Stimulated activated CD4-positive, alpha-beta T cell treated with anti-CD3 and anti-CD28 coated beads, TNF-alpha, amount 100 ng/mL, for 1 hour (primary cell): ENCODE measurements at regions not wholly inside any gene's neighbourhood (a gene's known extent, or its start where the extent isn't known, plus 50 kb on each side); places are given as distances from the start of the nearest gene placed in this dataset.

ENCODE experiments used
- DNase-seq, 3 donors: peaks; one replicate each; pipeline ENCODE4 v3.0.0-alpha.2; 2020; ENCODE audit warnings: low read depth in 3 of 3, low spot score in 1 of 3

DNA sequence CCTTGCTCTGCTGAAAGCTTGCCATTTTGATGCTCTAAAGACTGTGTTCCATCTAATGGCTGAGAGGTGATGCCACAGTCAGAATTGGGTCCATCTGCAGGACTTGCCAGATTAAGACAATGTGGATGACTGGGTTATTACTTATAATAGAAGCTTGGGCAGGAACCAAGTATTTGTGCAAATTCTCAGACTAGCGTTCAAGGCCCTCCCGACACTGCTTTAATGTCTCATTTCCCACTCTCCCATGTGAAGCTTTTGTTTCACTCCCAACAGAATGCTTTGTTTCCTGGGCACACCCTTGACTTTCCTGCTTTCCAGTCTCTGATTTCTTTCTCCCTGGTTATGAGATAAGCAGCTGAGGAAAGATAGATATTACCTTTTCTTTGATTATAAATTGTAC lies 215.8 kb downstream of the KCNS3 start:
- DNase-seq = no peak

DNA sequence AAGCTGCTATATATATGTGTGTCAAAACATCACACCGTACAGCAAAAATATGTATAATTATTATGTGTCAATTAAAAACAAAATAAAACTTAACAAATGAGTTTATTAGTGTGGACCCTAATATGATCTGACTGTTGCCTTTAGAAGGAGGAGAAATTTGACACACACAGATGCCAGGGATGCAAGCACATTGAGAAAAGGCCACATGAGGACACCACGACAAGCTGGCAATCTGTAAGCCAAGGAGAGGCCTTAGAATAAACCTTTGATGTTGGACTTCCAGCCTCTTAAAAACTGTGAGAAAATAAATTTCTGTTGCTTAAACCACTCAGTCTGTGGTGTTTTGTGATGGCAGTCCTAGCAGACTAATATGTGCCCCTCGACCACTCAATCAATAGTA lies 214.7 kb downstream of the KCNS3 start:
- no peak for DNase-seq

DNA sequence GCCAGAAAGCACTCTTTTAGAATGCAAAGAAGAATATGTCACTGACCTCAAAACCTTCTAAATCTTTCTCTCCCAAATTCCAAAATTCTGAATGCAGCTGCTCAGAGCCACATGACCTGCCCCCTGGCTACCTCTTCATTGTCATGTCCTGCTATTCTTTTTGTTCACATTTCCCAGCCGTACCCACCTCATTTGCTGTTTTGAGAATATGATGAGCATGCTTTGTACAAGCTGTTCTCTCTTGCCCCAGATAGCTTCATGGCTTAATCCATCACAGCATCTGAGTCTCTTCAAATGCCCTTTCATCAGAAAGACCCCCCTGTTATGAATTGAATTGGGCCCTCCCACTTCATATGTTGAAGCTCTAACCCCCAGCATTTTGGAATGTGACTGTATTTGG lies 214.3 kb downstream of the KCNS3 start:
- no peak for DNase-seq

DNA sequence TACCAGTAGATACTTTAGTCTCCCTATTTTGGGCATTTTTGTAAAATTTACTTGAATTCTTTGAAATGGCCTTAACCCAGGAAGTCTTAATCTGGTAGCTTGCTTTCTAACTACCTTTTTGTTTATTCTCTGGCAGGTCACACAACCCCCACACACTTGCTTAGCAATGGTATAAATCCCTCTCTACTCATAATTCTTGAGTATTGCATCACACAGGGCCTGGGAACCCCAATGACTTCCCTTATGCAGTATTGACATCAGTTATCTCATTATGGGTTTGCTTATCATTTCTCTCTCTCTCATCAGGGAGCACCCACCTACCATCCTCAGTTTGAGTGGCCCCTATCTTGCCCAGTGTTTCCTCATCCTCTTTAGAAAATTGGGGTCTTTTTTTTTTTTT lies 207.1 kb downstream of the KCNS3 start:
- DNase-seq = no peak

DNA sequence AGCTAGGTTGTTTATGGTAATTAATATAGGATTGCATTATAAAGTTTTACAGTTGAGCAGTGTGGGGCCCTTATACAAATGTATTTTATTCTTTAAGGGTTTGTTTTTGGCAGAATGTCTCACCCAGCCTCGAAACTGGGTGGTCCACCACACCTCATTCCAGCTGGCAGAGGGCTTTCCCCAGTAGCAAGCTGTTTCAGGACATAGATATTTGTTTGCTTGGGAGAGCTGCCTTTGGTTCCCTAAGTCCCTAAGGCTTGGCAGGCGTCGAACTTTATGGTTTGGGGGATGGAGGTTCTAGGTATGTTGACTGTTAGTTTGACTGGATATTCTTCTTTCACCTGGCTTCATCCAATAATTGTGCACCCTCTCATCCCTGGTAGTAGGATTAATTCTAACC lies 205.9 kb downstream of the KCNS3 start:
- DNase-seq = no peak

DNA sequence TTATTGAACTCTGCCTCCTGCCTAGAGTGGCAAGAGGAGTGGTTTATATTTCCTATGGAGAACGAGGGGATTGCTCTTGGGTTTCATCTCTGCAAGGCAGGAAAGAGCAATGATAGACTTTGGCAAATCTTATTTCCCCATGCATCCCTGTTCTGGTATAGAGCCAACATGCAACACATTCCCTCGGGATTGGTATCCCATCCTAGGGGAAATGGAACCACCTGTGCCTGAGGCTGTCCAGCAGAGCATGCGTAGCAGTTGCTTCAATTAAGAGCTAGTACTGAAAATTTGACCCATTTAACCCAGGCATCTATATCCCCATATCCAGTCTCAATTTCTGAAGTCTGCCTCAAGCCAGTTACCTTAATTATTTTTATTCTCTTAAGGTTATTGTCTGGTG lies 205.3 kb downstream of the KCNS3 start:
- DNase-seq = no peak

DNA sequence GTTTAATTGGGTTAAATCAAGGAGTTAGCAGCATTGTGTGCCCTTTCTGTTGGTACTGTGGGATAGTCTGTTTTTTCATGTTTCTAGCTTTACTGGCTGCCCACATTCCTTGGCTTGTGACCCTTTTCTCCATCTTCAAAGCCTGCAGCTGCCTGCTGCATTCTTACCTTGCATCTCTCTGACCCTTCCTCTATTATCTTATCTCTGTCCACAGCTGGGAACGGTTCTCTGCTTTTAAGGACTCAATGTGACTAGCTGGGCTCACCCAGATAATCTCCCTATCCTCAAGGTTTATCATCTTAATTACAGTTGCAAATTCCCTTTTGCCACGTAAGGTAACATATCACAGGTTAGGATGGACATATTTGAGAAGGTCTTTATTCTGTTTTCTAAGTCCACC lies 199.7 kb downstream of the KCNS3 start:
- DNase-seq = no peak

DNA sequence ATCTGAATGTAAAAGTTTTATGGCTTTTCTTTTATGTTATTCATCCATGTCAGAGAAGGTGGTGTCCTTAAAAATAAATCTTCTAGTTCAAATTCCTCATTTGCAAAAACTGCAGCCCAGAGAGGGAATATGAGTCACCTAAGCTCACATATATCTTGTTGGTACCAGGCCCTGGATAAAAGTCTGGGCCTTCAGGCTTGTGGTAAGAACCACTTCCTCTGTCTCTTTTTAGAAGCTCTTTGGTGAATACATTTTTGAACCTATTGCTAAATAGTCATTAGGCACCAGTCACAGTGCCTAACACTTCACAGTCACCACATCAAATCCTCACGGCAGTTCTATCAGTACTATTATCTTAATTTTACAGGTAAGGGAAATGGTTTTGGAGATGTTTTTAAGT lies 199.2 kb downstream of the KCNS3 start:
- no peak for DNase-seq

DNA sequence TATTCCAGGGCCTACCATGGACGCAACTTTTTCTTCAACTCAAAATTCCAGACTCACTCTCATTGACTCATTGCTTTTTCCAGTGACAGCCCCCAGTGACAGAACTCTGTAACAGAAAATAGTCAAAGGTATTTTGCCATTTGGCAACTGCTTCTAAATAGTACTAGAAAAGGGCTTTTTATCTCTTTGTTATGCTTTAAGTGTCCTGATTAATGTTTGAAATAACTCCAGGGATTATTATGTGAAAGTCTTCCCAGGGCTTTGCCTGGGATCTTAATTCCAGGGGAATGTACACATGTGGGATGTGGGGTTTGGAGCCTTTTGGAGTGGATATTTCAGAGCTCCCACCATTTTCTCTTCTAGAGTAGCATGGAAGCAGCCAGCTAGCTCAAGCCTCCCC lies 198.8 kb downstream of the KCNS3 start:
- no peak for DNase-seq

DNA sequence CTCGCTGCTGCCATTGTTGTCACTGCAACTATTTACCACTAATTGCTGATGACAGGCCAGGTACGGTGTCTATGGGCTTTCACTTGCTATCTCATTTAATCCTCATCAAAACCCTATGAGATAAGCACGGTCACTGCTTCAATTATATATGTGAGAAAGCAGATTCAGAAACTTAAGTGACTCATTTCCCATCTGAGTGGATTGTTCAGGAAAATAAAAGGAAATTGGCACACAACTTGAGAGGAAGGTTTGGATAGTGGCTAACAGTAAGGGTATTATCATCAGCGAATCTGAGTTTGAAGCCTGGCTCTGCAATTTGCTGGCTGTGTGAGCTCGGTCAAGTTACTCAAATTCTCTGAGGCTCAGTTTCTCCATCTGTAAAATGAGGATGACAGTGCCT lies 196.0 kb downstream of the KCNS3 start:
- DNase-seq = no peak

DNA sequence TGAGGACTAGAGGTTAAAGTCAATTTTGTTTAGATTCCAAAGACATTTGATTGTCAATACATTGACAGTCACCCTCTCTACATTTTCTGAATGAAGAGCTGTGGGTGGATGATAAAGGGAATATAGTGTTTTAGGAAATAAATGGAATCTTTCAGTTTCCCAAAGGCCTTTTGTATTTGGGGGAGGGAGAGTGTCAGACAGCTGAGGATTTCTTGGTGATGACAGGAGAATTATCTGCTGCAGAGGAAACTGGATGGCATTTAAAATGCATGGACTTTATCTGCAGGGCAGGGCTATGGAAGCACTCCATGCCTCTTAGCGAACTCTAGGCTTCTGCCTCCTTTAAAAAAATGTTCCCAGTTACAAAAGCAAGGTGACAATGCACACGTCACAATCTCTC lies 195.1 kb downstream of the KCNS3 start:
- no peak for DNase-seq

DNA sequence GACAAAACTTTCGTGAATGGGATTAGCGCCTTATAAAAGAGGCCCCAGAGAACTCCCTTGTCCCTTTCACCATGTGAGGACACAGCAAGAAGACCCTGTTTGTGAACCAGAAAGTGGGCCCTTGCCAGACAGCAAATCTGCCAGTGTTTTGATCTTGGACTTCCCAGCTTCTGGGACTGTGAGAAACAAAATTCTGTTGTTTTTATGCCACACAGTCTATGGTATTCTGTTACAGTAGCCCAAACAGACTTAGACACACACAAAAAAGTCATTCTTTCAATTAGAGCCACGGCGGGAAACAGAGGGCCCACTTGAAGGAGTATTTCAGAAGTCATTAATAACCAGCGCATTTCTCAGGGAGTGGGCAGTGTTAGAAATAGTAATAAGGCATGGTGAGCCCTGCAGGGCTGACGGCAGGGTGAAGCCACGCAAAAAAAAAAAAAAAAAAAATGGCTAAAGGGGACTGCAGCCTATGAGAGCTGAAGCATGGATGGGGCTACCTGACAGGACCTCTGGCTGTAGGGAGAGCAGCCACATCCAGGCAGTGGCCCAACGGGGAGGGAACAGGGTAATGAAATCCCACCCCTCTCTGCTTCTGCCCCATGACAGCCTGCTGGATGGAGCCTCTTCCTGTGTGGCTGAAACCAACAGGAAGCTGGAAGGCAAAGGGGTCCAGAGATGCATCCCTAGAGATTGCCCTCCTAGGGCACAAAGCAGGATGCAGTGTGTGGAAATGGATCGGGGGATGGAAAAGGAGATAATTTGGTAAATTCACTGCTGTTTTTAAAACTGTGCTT lies 189.3 kb downstream of the KCNS3 start:
- DNase-seq = no peak

DNA sequence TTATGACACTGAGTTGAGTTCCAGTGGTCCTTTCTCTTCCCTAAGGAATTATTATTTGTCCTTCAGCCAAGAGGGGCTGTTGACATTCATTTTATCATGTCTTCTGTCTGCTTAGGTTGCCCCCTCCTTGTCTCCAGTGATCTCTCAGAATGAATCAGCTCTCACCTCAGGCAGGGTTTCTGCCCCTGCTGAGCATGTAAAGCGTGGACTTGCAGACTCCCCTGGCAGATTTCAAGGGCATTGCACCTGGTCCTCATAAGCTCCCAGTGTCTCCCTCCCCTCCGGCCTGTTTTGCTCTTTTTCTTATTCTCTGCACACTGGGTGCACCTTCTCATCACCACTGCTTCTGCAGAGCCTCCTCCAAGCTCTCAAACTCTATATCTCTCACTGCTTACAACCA lies 188.4 kb downstream of the KCNS3 start:
- no peak for DNase-seq

DNA sequence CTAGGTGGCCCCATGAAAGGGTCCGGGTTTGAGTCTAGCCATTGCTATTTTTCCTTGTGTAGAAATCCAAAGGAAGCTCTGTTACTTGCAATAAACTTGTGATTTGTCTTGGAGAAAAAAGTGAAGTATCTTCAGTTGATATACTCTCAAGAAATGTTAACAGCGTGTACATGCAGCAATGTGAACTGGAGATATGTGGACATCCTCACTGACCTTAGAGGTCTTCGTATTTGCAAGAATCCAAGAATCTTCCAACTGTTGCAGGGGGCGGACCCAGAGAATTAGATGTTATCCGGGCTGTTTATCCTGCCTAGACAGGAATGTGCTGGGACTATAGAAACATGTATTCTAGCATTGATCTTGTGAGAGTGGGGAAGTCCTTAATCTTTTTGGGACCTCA lies 187.6 kb downstream of the KCNS3 start:
- no peak for DNase-seq

DNA sequence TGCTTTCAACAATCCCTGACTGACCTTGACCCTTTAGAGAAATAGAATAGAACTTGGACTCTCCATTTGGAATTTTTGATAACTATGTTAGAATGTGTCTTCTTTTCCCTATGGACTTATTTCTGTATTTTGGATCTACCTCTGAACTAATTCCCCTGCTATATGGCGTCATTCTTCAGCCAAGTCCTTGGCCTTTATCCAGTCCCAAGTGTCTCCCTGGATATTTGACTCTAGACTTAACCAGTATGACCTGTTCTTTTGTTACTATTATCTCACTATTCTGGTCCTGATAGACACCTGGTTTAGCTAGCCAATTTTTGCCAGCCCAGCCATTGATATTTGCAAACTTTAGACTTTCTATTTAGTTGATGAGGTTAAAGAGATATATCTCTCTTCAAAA lies 186.8 kb downstream of the KCNS3 start:
- DNase-seq = no peak

DNA sequence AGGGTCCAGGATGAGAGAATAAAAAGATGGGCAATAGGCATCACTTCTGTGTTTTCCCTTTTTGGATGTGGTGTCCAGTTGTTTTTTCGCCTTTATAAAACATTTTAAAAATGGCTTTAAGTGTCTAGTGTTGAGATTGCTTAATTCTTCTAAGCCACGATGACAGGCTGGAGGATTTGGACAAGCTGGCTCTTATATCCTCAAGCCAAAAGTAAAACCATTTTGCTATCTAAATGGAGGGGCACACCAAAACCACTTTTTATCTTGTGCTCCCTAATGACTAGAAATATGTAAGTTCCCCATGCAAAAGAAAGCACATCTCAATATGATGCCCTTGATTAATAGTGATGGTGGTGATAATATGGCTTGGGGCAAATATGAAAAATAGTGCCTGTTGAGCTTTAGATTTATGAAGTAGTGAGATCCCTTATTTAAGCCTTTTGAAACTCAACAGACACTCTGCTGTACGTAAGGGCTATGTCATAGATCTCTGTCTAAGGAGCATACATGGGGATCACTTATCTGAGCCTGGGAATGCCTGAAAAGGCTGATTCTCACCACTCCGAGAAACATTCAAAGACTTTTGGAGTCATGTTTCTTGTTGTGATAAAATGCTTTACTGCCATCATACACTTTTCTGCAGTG lies 185.5 kb downstream of the KCNS3 start:
- no peak for DNase-seq

DNA sequence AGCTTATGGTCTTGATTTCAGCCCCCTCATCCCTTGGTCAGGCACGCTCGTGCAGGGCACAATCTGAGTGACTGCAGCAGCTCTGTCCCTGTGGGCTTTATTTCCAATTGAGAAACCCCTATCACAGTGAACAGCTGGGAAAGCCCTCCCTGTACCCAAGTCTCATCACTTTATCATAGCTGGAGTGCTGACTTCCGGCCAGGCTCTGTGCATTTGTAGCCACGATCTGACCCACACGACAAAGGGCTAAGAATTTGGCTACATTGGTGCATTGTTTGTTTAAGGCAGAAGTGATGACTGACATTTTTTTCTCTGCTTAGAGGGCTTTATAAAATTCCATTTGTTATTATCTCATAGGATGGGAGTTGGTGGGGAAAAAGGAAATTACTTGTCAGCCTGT lies 184.4 kb downstream of the KCNS3 start:
- DNase-seq = no peak

DNA sequence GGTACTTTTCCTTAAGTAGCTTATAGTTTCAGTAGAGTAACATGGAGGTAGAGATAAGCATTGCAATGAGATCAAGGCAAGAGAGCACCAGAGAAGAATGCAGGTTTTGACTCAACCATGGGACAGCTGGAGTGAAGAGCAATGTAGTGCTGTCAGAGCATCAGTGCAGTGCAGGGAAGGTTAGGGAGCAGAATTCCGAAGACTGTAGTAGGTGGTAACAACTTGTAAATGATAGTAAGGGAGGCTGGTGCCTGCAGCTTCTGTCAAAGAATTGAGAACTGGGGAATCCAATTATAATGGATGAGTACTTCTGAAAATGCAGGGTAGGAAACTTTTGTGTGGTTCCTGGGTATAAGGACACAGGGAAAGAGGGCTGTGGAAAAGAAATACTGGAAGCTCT lies 183.2 kb downstream of the KCNS3 start:
- no peak for DNase-seq

DNA sequence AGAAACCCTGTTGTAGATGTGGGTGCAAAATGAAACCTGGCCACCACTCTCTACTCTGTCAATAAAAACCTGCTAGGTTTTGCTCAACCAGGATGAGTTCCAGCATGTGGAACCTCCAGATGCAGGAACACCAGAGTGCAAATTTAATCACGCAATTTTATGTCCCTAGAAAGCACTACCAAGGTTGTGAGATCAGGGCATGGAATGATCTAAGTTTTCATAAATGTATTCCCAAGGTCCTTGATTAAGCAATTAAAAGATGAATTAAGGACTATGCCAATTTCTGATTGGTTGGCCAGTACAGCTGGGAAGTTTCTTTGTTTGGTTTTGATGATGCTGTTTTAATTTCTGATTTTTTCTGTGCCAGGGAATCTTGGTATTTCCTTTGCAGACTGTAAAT lies 179.2 kb downstream of the KCNS3 start:
- DNase-seq = no peak

DNA sequence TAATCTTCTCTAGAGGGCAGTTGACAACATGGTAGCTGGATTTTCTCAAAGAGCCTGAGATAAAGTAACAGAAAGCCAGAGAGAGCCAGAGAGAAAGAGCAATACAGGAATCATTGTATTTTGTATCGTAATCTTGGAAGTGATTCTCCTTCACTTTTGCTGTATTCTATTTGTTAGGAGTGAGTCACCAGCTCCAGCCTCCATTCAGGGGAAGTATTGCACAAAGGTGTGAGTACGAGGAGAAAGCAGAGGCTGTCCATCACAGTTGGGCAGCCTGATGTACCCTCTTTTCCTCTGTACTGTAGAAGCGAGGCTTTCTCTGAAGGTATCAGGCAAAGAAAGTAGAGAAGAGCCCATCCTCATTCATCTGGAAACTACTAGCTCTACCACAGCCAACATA lies 176.8 kb downstream of the KCNS3 start:
- DNase-seq = no peak

DNA sequence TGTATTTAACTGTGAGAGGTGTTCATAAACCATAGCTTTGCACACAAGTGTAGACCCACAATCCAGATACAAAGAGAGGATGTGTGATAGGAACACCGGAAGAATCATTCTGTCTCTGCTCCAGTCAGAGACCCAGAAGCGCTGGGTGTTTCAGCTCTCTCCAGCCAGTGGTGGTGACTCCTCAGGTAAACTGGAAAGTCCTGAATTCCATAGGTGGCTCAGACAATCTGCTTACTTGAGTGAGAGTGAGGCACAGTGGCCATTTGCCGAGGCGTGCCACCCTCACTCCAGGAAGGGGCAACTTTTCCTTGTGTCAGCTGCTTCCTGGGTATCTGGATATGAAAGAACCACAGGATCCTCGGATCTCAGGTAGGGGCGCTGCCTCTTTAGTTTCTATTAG lies 171.5 kb downstream of the KCNS3 start:
- no peak for DNase-seq

DNA sequence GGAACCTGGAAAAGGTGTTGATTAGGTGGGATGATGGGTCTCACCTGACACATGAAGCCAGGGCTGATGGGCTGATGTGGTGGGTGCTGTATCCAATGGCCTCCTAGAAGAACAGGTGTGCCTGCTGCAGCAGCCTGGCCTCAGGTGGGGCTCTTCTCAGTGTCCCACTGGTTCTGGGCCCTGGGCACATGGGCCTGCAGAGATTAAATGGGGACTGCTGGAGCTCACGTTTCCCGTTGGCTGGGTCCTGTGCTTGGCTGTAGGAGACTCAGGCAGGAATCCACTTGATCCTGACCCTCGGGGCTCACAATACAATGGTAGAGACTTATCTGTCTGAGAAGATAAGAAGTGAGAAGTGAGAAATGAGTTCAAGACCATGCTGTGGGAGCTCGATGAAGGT lies 170.9 kb downstream of the KCNS3 start:
- no peak for DNase-seq
